Panc1 (cell line): ENCODE measurements at regions not wholly inside any gene's neighbourhood (a gene's known extent, or its start where the extent isn't known, plus 50 kb on each side); places are given as distances from the start of the nearest gene placed in this dataset.

ENCODE experiments used
- ATAC-seq: fragments of 200-7000 bp; cut with Tn5 transposase; 2 replicates; pipeline ENCODE4 v1.9.1; 2020; ENCODE audit warnings: mild to moderate bottlenecking, moderate library complexity
- BruUV-seq: library from RNA; stranded (reverse); fragments of 400-500 nt; replicated peaks from 2 replicates; lab custom pipeline; 2021; lab: Mats Ljungman, UMichigan
- CTCF ChIA-PET: fragments of 300-600 bp; sonication (Branson Sonifier 250); formaldehyde crosslinking; loops from one replicate; lab custom pipeline; 2022; ENCODE audit warnings: antibody characterized with exemption; lab: Charles Lee
- POLR2A ChIA-PET: fragments of 300-600 bp; sonication (Branson Sonifier 250); formaldehyde crosslinking; loops from one replicate; lab custom pipeline; 2022; ENCODE audit warnings: antibody characterized with exemption; lab: Charles Lee
- DNase-seq: peaks from one replicate; pipeline ENCODE4 v3.0.0-alpha.2; 2010; ENCODE audit warnings: low read depth, low spot score
- H3K27ac ChIP-seq: 2 replicates; pipeline ENCODE4 v1.5.1; 2011; ENCODE audit warnings: mild to moderate bottlenecking, low read length, inconsistent platforms
- H3K27me3 ChIP-seq: fragments of 200-500 bp; sonication (Bioruptor generic); 2 replicates; pipeline ENCODE4 v1.6.0; 2014; ENCODE audit warnings: low read length, inconsistent platforms; ENCODE audit not compliant: control insufficient read depth, insufficient read depth
- H3K36me3 ChIP-seq: fragments of 200-500 bp; sonication (Bioruptor generic); 2 replicates; pipeline ENCODE4 v1.5.1; 2014; ENCODE audit warnings: inconsistent platforms, mild to moderate bottlenecking, low read length, moderate library complexity; ENCODE audit not compliant: control insufficient read depth, insufficient read depth
- H3K4me1 ChIP-seq: 2 replicates; pipeline ENCODE4 v1.5.1; 2011; ENCODE audit warnings: inconsistent platforms, mild to moderate bottlenecking, low read length, moderate library complexity; ENCODE audit not compliant: control insufficient read depth, insufficient read depth
- H3K4me3 ChIP-seq, 2 experiments: 2 replicates each; pipeline ENCODE4 v1.5.1; 2011 to 2012; ENCODE audit warnings: low read depth in 2 of 2, low read length in 2 of 2, mild to moderate bottlenecking in 2 of 2, inconsistent platforms in 1 of 2, moderate library complexity in 1 of 2
- H3K9me3 ChIP-seq: fragments of 200-500 bp; sonication (Bioruptor generic); 2 replicates; pipeline ENCODE4 v1.5.1; 2014; ENCODE audit warnings: low read depth, mild to moderate bottlenecking, inconsistent platforms, low read length, moderate library complexity; ENCODE audit not compliant: control insufficient read depth, insufficient read depth
- CTCF ChIP-seq: fragments of 450-650 bp; IDR thresholded peaks from 2 replicates; pipeline ENCODE4 v1.5.1; 2017; ENCODE audit warnings: mild to moderate bottlenecking
- POLR2AphosphoS5 ChIP-seq: IDR thresholded peaks from 2 replicates; pipeline ENCODE4 v1.6.1; 2012; ENCODE audit warnings: mild to moderate bottlenecking, low read depth, low read length, moderate library complexity
- REST ChIP-seq, 2 experiments: IDR thresholded peaks; 2 replicates each; pipeline ENCODE4 v1.6.1; 2011 to 2012; ENCODE audit warnings: low read depth in 2 of 2, control low read depth in 1 of 2, low read length in 1 of 2, mild to moderate bottlenecking in 1 of 2, moderate library complexity in 1 of 2; ENCODE audit not compliant: insufficient read depth in 1 of 2
- SIN3A ChIP-seq: IDR thresholded peaks from 2 replicates; pipeline ENCODE4 v1.6.1; 2012; ENCODE audit warnings: low read depth, mild to moderate bottlenecking, low read length, moderate library complexity, borderline replicate concordance; ENCODE audit not compliant: insufficient read depth
- TCF7L2 ChIP-seq: IDR thresholded peaks from 2 replicates; pipeline ENCODE4 v1.6.1; 2011; ENCODE audit warnings: mild to moderate bottlenecking, low read depth, low read length, inconsistent platforms
- in situ Hi-C: cut with HindIII; loops from 2 replicates; pipeline ENCODE4 v1.10.0; 2016; ENCODE audit warnings: low sequenced_read_pairs, low pct_unique_long_range_greater_than_20kb
- intact Hi-C: fragments of 100-400 bp; cut with micrococcal nuclease; formaldehyde crosslinking; loops from one replicate; pipeline ENCODE4 v1.10.0; 2022; ENCODE audit not compliant: unreplicated experiment

GRCh38 chr3:95613993-95614392 lies 1200.4 kb upstream of the EPHA6 start:
- ChIA-PET POLR2A (no interaction called here), CTCF (no interaction called here)
- intact Hi-C loops, result no loop called here
- H3K27me3 ChIP-seq, result no peaks in the 10 kb centered on the region
- peaks cover 3% of the 10 kb centered on the region; the same call in 1 of the 2 replicates for H3K9me3 ChIP-seq
- in situ Hi-C loops, result no loop called here
- DNase-seq, result no peak
- TF ChIP-seq REST (IDR thresholded peaks at IDR 0.05; ENCODE audit: insufficient read depth in 1 of 2, low read depth in 2 of 2, low read length in 1 of 2) (no peak), POLR2AphosphoS5 (no peak), TCF7L2 (no peak), CTCF (no peak), SIN3A (no peak)
- H3K27ac ChIP-seq, result no peak overlapping the region
- no TSS peak for BruUV-seq
- no peak overlapping the region for H3K4me3 ChIP-seq
- H3K4me1 ChIP-seq, result no peaks in the 10 kb centered on the region
- H3K36me3 ChIP-seq, result no peaks in the 10 kb centered on the region
- ATAC-seq, result no peak

GRCh38 chr3:95615592-95616310 lies 1198.6 kb upstream of the EPHA6 start:
- in situ Hi-C loops (no loop called here), intact Hi-C loops (no loop called here)
- no peaks in the 10 kb centered on the region for H3K4me1 ChIP-seq
- H3K4me3 ChIP-seq, result no peak overlapping the region
- ChIA-PET CTCF (no interaction called here), POLR2A (no interaction called here)
- no peak overlapping the region for H3K27ac ChIP-seq
- H3K36me3 ChIP-seq, result no peaks in the 10 kb centered on the region
- H3K9me3 ChIP-seq, result no peaks in the 10 kb centered on the region
- TF ChIP-seq POLR2AphosphoS5, result no peak
- no peak for ATAC-seq
- no peak for DNase-seq
- BruUV-seq, result no TSS peak
- H3K27me3 ChIP-seq, result no peaks in the 10 kb centered on the region

- BruUV-seq, result no TSS peak
- no peak overlapping the region for H3K4me3 ChIP-seq
- no peak overlapping the region for H3K27ac ChIP-seq
- CTCF ChIA-PET, result no interaction called here
- POLR2A ChIA-PET, result no interaction called here
- no peak for ATAC-seq
- H3K4me1 ChIP-seq, result no peaks in the 10 kb centered on the region
- H3K9me3 ChIP-seq, result no peaks in the 10 kb centered on the region
- no peak for DNase-seq
- intact Hi-C loops, result no loop called here
- in situ Hi-C loops, result no loop called here
- TF ChIP-seq SIN3A (no peak), REST (IDR thresholded peaks at IDR 0.05; ENCODE audit: insufficient read depth in 1 of 2, low read depth in 2 of 2, low read length in 1 of 2) (no peak), POLR2AphosphoS5 (no peak), CTCF (no peak), TCF7L2 (no peak)
- no peaks in the 10 kb centered on the region for H3K27me3 ChIP-seq
- H3K36me3 ChIP-seq, result no peaks in the 10 kb centered on the region
Measured at GRCh38 chr3:95626107-95626506, 1188.3 kb upstream of the EPHA6 start.
